NCI-H2227 treated with DMSO at 0.1 percent for 48 hours (cell line): ENCODE measurements at regions not wholly inside any gene's neighbourhood (a gene's known extent, or its start where the extent isn't known, plus 50 kb on each side); places are given as distances from the start of the nearest gene placed in this dataset.

Source experiments
- DNase-seq: peaks from one replicate; lab custom pipeline; 2025; lab: John Stamatoyannopoulos, UW

GRCh38 chr10:62632071-62632809, 172.3 kb upstream of the ADO start:
- no peak for DNase-seq

- no peak for DNase-seq
These were observed 170.5 kb upstream of the ADO start for GRCh38 chr10:62633976-62634375.

GRCh38 chr10:62634576-62634975, 169.9 kb upstream of the ADO start:
- DNase-seq = no peak

- no peak for DNase-seq
These were observed 169.4 kb upstream of the ADO start for GRCh38 chr10:62635127-62635526.

- DNase-seq = no peak
These were observed 167.7 kb upstream of the ADO start for GRCh38 chr10:62636825-62637248.

GRCh38 chr10:62637249-62638061, 167.1 kb upstream of the ADO start:
- no peak for DNase-seq

- no peak for DNase-seq
These were observed 166.4 kb upstream of the ADO start for GRCh38 chr10:62638062-62638477.

GRCh38 chr10:62639144-62639543, 165.4 kb upstream of the ADO start:
- DNase-seq = no peak

GRCh38 chr10:62640411-62640810, 164.1 kb upstream of the ADO start:
- DNase-seq = no peak

- no peak for DNase-seq
These were observed 160.6 kb upstream of the ADO start for GRCh38 chr10:62643606-62644587.

- no peak for DNase-seq
These were observed 157.0 kb upstream of the ADO start for GRCh38 chr10:62647375-62648092.

- DNase-seq = no peak
These were observed 155.6 kb upstream of the ADO start for GRCh38 chr10:62648921-62649320.

- no peak for DNase-seq
These were observed 154.1 kb upstream of the ADO start for GRCh38 chr10:62650411-62650810.

- DNase-seq = no peak
These were observed 153.2 kb upstream of the ADO start for GRCh38 chr10:62651341-62651740.

- no peak for DNase-seq
These were observed 152.4 kb upstream of the ADO start for GRCh38 chr10:62652114-62652513.

- no peak for DNase-seq
These were observed 152.0 kb upstream of the ADO start for GRCh38 chr10:62652564-62652963.

GRCh38 chr10:62653254-62653653, 151.3 kb upstream of the ADO start:
- DNase-seq = no peak

- no peak for DNase-seq
These were observed 149.6 kb upstream of the ADO start for GRCh38 chr10:62654966-62655336.

GRCh38 chr10:62655337-62655994, 149.1 kb upstream of the ADO start:
- DNase-seq = no peak

GRCh38 chr10:62657244-62657835, 147.2 kb upstream of the ADO start:
- DNase-seq = no peak

- DNase-seq = no peak
These were observed 146.0 kb upstream of the ADO start for GRCh38 chr10:62658516-62658915.
